ENCODE measurements at regions not wholly inside any gene's neighbourhood (a gene's known extent, or its start where the extent isn't known, plus 50 kb on each side); places are given as distances from the start of the nearest gene placed in this dataset.
"Not testable (repeated sequence)": the region's sequence is repeated elsewhere in the genome, so short reads cannot be mapped to it uniquely, and the experiment has no call there.

DNA sequence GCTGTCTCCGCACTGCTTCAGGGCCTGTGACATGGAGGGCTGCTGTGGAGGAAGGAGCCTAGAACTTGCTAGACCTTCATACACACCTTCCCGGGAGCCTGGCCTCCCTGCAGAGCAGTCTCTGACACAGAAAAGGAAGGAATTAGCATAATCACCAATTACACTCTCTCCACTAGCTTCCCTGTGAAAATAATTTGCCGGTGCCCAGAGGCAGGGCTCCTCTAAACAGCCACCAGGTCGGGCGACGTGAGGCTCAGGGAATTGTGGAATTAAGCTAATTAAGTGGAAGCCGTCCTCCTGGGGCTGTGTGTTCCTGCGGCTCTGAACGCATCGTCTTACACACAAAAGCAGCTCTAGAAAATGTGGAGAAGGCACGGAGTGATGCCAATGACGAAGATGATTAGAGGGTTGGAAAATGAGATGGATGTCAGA is 82.6 kb downstream of the NENF start:
- H4K20me1 ChIP-seq (replicated peaks; ENCODE audit: control insufficient read depth, extremely low read depth, insufficient read depth, low read length) = no peaks in the 10 kb centered on the region
- FAIRE-seq (no peak), DNase-seq (ENCODE audit: low read depth, low spot score) (no peak)
- H2AFZ ChIP-seq (ENCODE audit: low read depth, low read length) = no peak overlapping the region
- CTCF ChIA-PET = interaction anchor here (1.5 kb wide), 2 partner anchors 60 to 67 kb away, joined by 3 to 4 read pairs; no protein-coding TSS in a partner anchor
- H3K27ac ChIP-seq (ENCODE audit: insufficient read depth, low read depth, low read length) = no peak overlapping the region
- H3K4me3 ChIP-seq (replicated peaks in 1 of 3; ENCODE audit: insufficient read depth in 1 of 3, low read depth in 1 of 3, low read length in 3 of 3) = no peak overlapping the region
- H3K36me3 ChIP-seq (ENCODE audit: control insufficient read depth in 2 of 2, extremely low read depth in 1 of 2, insufficient read depth in 2 of 2, low read length in 2 of 2) = no peaks in the 10 kb centered on the region
- H3K9ac ChIP-seq (replicated peaks; ENCODE audit: extremely low read depth, insufficient read depth, low read length) = no peak overlapping the region
- H3K9me3 ChIP-seq (replicated peaks; ENCODE audit: control insufficient read depth, insufficient read depth, low read length) = no peaks in the 10 kb centered on the region
- intact Hi-C loops (cut with micrococcal nuclease) = loop anchor here (2.0 kb wide), 1 partner anchor 43 kb away; no protein-coding TSS in a partner anchor
- dilution Hi-C loops (cut with MboI; ENCODE audit: extremely low pct_ligation_motif_present, low sequenced_read_pairs) = no loop called here
- peaks cover 49 to 58% of the 10 kb centered on the region in 2 experiments for H3K27me3 ChIP-seq (ENCODE audit: control insufficient read depth in 2 of 2, insufficient read depth in 2 of 2, low read length in 2 of 2)
- no peaks in the 10 kb centered on the region for H3K79me2 ChIP-seq (ENCODE audit: control insufficient read depth, insufficient read depth, low read length)
- TF ChIP-seq MYC (IDR thresholded peaks at IDR 0.05; ENCODE audit: low read depth, low read length) (no peak), EZH2 (IDR thresholded peaks at IDR 0.05; ENCODE audit: borderline replicate concordance, low read depth, low read length, severe bottlenecking) (no peak), POLR2AphosphoS5 (IDR thresholded peaks at IDR 0.05; ENCODE audit: insufficient read depth, low read depth, low read length) (no peak), GATA2 (IDR thresholded peaks at IDR 0.05; ENCODE audit: insufficient read depth, insufficient read length, low read depth, low read length) (no peak), JUN (IDR thresholded peaks at IDR 0.05; ENCODE audit: borderline replicate concordance, insufficient read depth, insufficient read length, low read depth) (no peak), FOS (IDR thresholded peaks at IDR 0.05; ENCODE audit: borderline replicate concordance, insufficient read depth, low read length) (no peak), POLR2A (IDR thresholded peaks at IDR 0.05; ENCODE audit: low read depth, low read length) (no peak)
- TF ChIP-seq, protein P1, sequence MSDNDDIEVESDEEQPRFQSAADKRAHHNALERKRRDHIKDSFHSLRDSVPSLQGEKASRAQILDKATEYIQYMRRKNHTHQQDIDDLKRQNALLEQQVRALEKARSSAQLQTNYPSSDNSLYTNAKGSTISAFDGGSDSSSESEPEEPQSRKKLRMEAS (IDR thresholded peaks at IDR 0.05; ENCODE audit: insufficient read depth, insufficient read length) = no peak
- TF ChIP-seq, protein P2, sequence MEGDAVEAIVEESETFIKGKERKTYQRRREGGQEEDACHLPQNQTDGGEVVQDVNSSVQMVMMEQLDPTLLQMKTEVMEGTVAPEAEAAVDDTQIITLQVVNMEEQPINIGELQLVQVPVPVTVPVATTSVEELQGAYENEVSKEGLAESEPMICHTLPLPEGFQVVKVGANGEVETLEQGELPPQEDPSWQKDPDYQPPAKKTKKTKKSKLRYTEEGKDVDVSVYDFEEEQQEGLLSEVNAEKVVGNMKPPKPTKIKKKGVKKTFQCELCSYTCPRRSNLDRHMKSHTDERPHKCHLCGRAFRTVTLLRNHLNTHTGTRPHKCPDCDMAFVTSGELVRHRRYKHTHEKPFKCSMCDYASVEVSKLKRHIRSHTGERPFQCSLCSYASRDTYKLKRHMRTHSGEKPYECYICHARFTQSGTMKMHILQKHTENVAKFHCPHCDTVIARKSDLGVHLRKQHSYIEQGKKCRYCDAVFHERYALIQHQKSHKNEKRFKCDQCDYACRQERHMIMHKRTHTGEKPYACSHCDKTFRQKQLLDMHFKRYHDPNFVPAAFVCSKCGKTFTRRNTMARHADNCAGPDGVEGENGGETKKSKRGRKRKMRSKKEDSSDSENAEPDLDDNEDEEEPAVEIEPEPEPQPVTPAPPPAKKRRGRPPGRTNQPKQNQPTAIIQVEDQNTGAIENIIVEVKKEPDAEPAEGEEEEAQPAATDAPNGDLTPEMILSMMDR (IDR thresholded peaks at IDR 0.05; ENCODE audit: extremely low read depth in 1 of 2, insufficient read depth in 1 of 2, low read depth in 1 of 2, low read length in 2 of 2) = no peak
- H3K4me1 ChIP-seq (ENCODE audit: control insufficient read depth, extremely low read depth, insufficient read depth, low read length) = peaks cover 10% of the 10 kb centered on the region
- BruUV-seq (replicated peaks) = no TSS peak
- POLR2A ChIA-PET = interaction anchor here (0.6 kb wide), 1 partner anchor 94 kb away, joined by 3 read pairs; no protein-coding TSS in a partner anchor
- H3K4me2 ChIP-seq (ENCODE audit: insufficient read depth, low read length) = no peak overlapping the region
- H3K9me1 ChIP-seq (replicated peaks; ENCODE audit: control insufficient read depth, extremely low read depth, insufficient read depth, low read length) = no peaks in the 10 kb centered on the region

DNA sequence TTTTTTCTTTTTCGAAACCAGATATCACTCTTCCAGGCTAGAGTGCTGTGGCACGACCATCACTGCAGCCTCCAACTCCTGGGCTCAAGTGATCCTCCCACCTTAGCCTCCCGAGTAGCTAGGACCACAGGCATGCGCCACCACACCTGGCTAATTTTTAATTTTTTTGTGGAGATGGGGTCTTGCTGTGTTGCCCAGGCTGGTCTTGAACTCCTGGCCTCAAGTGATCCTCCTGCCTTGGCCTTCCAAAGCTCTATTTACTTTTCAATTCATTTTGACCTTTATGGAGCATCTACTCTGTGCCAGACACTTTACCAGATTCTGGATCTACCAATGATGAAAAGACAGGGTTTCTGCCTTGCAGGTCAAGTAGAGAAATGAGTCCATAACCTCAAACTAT is 83.3 kb downstream of the NENF start:
- H3K79me2 ChIP-seq (ENCODE audit: control insufficient read depth, insufficient read depth, low read length); dilution Hi-C loops (cut with MboI; ENCODE audit: extremely low pct_ligation_motif_present, low sequenced_read_pairs); H3K9me3 ChIP-seq (replicated peaks; ENCODE audit: control insufficient read depth, insufficient read depth, low read length); H4K20me1 ChIP-seq (replicated peaks; ENCODE audit: control insufficient read depth, extremely low read depth, insufficient read depth, low read length); POLR2A ChIA-PET; H2AFZ ChIP-seq (ENCODE audit: low read depth, low read length); FAIRE-seq; DNase-seq (ENCODE audit: low read depth, low spot score); H3K4me2 ChIP-seq (ENCODE audit: insufficient read depth, low read length); H3K36me3 ChIP-seq (ENCODE audit: control insufficient read depth in 2 of 2, extremely low read depth in 1 of 2, insufficient read depth in 2 of 2, low read length in 2 of 2); H3K4me1 ChIP-seq (ENCODE audit: control insufficient read depth, extremely low read depth, insufficient read depth, low read length); H3K9ac ChIP-seq (replicated peaks; ENCODE audit: extremely low read depth, insufficient read depth, low read length); H3K4me3 ChIP-seq (replicated peaks in 1 of 3; ENCODE audit: insufficient read depth in 1 of 3, low read depth in 1 of 3, low read length in 3 of 3); H3K27ac ChIP-seq (ENCODE audit: insufficient read depth, low read depth, low read length); H3K9me1 ChIP-seq (replicated peaks; ENCODE audit: control insufficient read depth, extremely low read depth, insufficient read depth, low read length); intact Hi-C loops (cut with micrococcal nuclease); BruUV-seq (replicated peaks): not testable (repeated sequence)
- CTCF ChIA-PET = interaction anchor here (0.6 kb wide), 1 partner anchor 391 kb away, joined by 3 read pairs; no protein-coding TSS in a partner anchor
- H3K27me3 ChIP-seq (ENCODE audit: control insufficient read depth in 2 of 2, insufficient read depth in 2 of 2, low read length in 2 of 2) = peaks cover 49 to 58% of the 10 kb centered on the region in 2 experiments

All from endothelial cell of umbilical vein (primary cell).